NT2/D1 (cell line): ENCODE measurements at regions not wholly inside any gene's neighbourhood (a gene's known extent, or its start where the extent isn't known, plus 50 kb on each side); places are given as distances from the start of the nearest gene placed in this dataset.

Experiments
- DNase-seq: peaks from one replicate; pipeline ENCODE4 v3.0.0-alpha.2; 2011; ENCODE audit warnings: low read depth, low spot score
- H3K27me3 ChIP-seq: 2 replicates; pipeline ENCODE4 v1.6.0; 2011; ENCODE audit warnings: mild to moderate bottlenecking; ENCODE audit not compliant: insufficient read length, insufficient read depth
- H3K36me3 ChIP-seq: 2 replicates; pipeline ENCODE4 v1.6.1; 2011; ENCODE audit warnings: mild to moderate bottlenecking, low read length, mixed read lengths; ENCODE audit not compliant: insufficient read depth, insufficient read length
- H3K4me1 ChIP-seq: 2 replicates; pipeline ENCODE4 v1.5.1; 2011; ENCODE audit not compliant: insufficient read depth, insufficient read length
- H3K4me3 ChIP-seq: 2 replicates; pipeline ENCODE4 v1.5.1; 2011; ENCODE audit warnings: low read depth; ENCODE audit not compliant: insufficient read length
- H3K9ac ChIP-seq: 2 replicates; pipeline ENCODE4 v1.6.0; 2011; ENCODE audit warnings: low read depth; ENCODE audit not compliant: insufficient read length
- H3K9me3 ChIP-seq: 2 replicates; pipeline ENCODE4 v1.5.1; 2011; ENCODE audit warnings: mild to moderate bottlenecking, low read length; ENCODE audit not compliant: insufficient read depth
- SUZ12 ChIP-seq: IDR thresholded peaks from 2 replicates; pipeline ENCODE4 v1.6.1; 2011; ENCODE audit not compliant: insufficient read length, insufficient read depth; ENCODE audit errors: extremely low read depth
- YY1 ChIP-seq: IDR thresholded peaks from 2 replicates; pipeline ENCODE4 v1.6.1; 2011; ENCODE audit not compliant: insufficient read length, insufficient read depth
- ZNF274 ChIP-seq: IDR thresholded peaks from 2 replicates; pipeline ENCODE4 v1.6.1; 2011; ENCODE audit warnings: mild to moderate bottlenecking, low read depth, low read length

GRCh38 chr14:42311876-42312275, 705.2 kb downstream of the LRFN5 start:
- TF ChIP-seq YY1, result no peak
- TF ChIP-seq SUZ12, result no peak
- TF ChIP-seq ZNF274, result no peak

GRCh38 chr14:42307239-42307825, 700.7 kb downstream of the LRFN5 start:
- Histone ChIP-seq H3K27me3 (no peaks in the 10 kb centered on the region), H3K4me3 (no peak overlapping the region), H3K9me3 (peaks cover 12% of the 10 kb centered on the region; the same call in 1 of the 2 replicates), H3K4me1 (no peaks in the 10 kb centered on the region), H3K36me3 (no peaks in the 10 kb centered on the region), H3K9ac (no peak overlapping the region)
- DNase-seq, result no peak
- TF ChIP-seq SUZ12 (no peak), YY1 (no peak), ZNF274 (no peak)

More at GRCh38 chr14:42311876-42312275, 705.2 kb downstream of the LRFN5 start:
- Histone ChIP-seq H3K27me3 (no peaks in the 10 kb centered on the region), H3K9ac (no peak overlapping the region), H3K4me3 (no peak overlapping the region), H3K9me3 (peaks cover 9% of the 10 kb centered on the region), H3K4me1 (no peaks in the 10 kb centered on the region), H3K36me3 (no peaks in the 10 kb centered on the region)
- no peak for DNase-seq

- no peak for DNase-seq
- no peaks in the 10 kb centered on the region for H3K9me3 ChIP-seq
Measured at GRCh38 chr14:42299692-42300091, 693.0 kb downstream of the LRFN5 start.

GRCh38 chr14:42293180-42293579, 686.5 kb downstream of the LRFN5 start:
- TF ChIP-seq ZNF274, result no peak
- TF ChIP-seq SUZ12, result no peak
- no peak for TF ChIP-seq YY1
- H3K9me3 ChIP-seq, result no peaks in the 10 kb centered on the region

More at GRCh38 chr14:42299692-42300091, 693.0 kb downstream of the LRFN5 start:
- Histone ChIP-seq H3K9ac (no peak overlapping the region), H3K4me1 (no peaks in the 10 kb centered on the region), H3K4me3 (no peak overlapping the region), H3K27me3 (no peaks in the 10 kb centered on the region), H3K36me3 (no peaks in the 10 kb centered on the region)
- no peak for TF ChIP-seq YY1
- no peak for TF ChIP-seq ZNF274
- no peak for TF ChIP-seq SUZ12

GRCh38 chr14:42277840-42278239, 671.2 kb downstream of the LRFN5 start:
- DNase-seq, result no peak
- TF ChIP-seq YY1 (no peak), SUZ12 (no peak), ZNF274 (no peak)
- H3K4me3 ChIP-seq, result no peak overlapping the region
- no peaks in the 10 kb centered on the region for H3K27me3 ChIP-seq
- no peaks in the 10 kb centered on the region for H3K36me3 ChIP-seq
- H3K9ac ChIP-seq, result no peak overlapping the region
- no peaks in the 10 kb centered on the region for H3K4me1 ChIP-seq
- H3K9me3 ChIP-seq, result no peaks in the 10 kb centered on the region

More at GRCh38 chr14:42293180-42293579, 686.5 kb downstream of the LRFN5 start:
- H3K27me3 ChIP-seq, result no peaks in the 10 kb centered on the region
- no peaks in the 10 kb centered on the region for H3K36me3 ChIP-seq
- H3K9ac ChIP-seq, result no peak overlapping the region
- DNase-seq, result no peak
- H3K4me3 ChIP-seq, result no peak overlapping the region
- H3K4me1 ChIP-seq, result no peaks in the 10 kb centered on the region

GRCh38 chr14:42269234-42269633, 662.6 kb downstream of the LRFN5 start:
- Histone ChIP-seq H3K9me3 (no peaks in the 10 kb centered on the region), H3K4me3 (no peak overlapping the region), H3K36me3 (no peaks in the 10 kb centered on the region), H3K9ac (no peak overlapping the region), H3K4me1 (no peaks in the 10 kb centered on the region), H3K27me3 (no peaks in the 10 kb centered on the region)
- no peak for DNase-seq
- TF ChIP-seq ZNF274, result no peak
- no peak for TF ChIP-seq SUZ12
- TF ChIP-seq YY1, result no peak

GRCh38 chr14:42248131-42248530, 641.5 kb downstream of the LRFN5 start:
- Histone ChIP-seq H3K36me3 (no peaks in the 10 kb centered on the region), H3K4me3 (no peak overlapping the region), H3K9ac (no peak overlapping the region), H3K4me1 (no peaks in the 10 kb centered on the region), H3K27me3 (no peaks in the 10 kb centered on the region), H3K9me3 (no peaks in the 10 kb centered on the region)
- DNase-seq, result no peak
- TF ChIP-seq YY1, result no peak
- no peak for TF ChIP-seq SUZ12
- no peak for TF ChIP-seq ZNF274

- Histone ChIP-seq H3K36me3 (no peaks in the 10 kb centered on the region), H3K9ac (no peak overlapping the region), H3K4me3 (no peak overlapping the region), H3K4me1 (no peaks in the 10 kb centered on the region), H3K27me3 (no peaks in the 10 kb centered on the region), H3K9me3 (no peaks in the 10 kb centered on the region)
- TF ChIP-seq SUZ12, result no peak
- TF ChIP-seq ZNF274, result no peak
- no peak for TF ChIP-seq YY1
- no peak for DNase-seq
Measured at GRCh38 chr14:42241101-42241500, 634.4 kb downstream of the LRFN5 start.
